Right cardiac atrium (tissue), 5 donors: ENCODE measurements at regions not wholly inside any gene's neighbourhood (a gene's known extent, or its start where the extent isn't known, plus 50 kb on each side); places are given as distances from the start of the nearest gene placed in this dataset.
"Not testable (repeated sequence)": the region's sequence is repeated elsewhere in the genome, so short reads cannot be mapped to it uniquely, and the experiment has no call there.

Experiments
- ATAC-seq, 2 donors: fragments of 200-7000 bp; cut with Tn5 transposase; one replicate each; pipeline versions ENCODE4 v1.8.0 to v1.9.1; 2020; ENCODE audit warnings: moderate library complexity in 2 of 2, mild to moderate bottlenecking in 1 of 2
- DNase-seq, 3 donors: peaks; one replicate each; pipeline ENCODE4 v3.0.0-alpha.2; 2020
- H3K27ac ChIP-seq: one replicate; pipeline ENCODE4 v1.5.1; 2013; ENCODE audit warnings: mild to moderate bottlenecking, low read length, control low read depth, moderate library complexity
- H3K27me3 ChIP-seq: one replicate; pipeline ENCODE4 v1.6.1; 2013; ENCODE audit not compliant: control insufficient read depth, insufficient read depth
- H3K4me1 ChIP-seq: one replicate; pipeline ENCODE4 v1.6.1; 2013; ENCODE audit warnings: low read length; ENCODE audit not compliant: control insufficient read depth, insufficient read depth
- H3K4me3 ChIP-seq: one replicate; pipeline ENCODE4 v1.5.1; 2013; ENCODE audit warnings: low read length, control low read depth
- H3K9me3 ChIP-seq: one replicate; pipeline ENCODE4 v1.6.1; 2013; ENCODE audit warnings: low read length; ENCODE audit not compliant: control insufficient read depth
- WGBS: extraction: QIAGEN DNeasy Blood & Tissue Kit; methylation state at CpG from one replicate; pipeline ENCODE4 v1.1.7; 2013; 5-methylcytosine and 5-hydroxymethylcytosine counted together
- intact Hi-C, 4 donors: fragments of 100-400 bp; cut with DNase I; formaldehyde crosslinking; loops; one replicate each; pipeline versions ENCODE4 v1.11.0 to v1.14.0; 2022 to 2023
- donor health status: healthy with polysubstance abuse.
- donor health status: DM: no; HTN: yes; CAD: no.
- donor health status: DM: no; HTN: no; CAD: no.
- donor health status: DM: no; HTN: yes; CAD: no; lungs with severe emphysema.
- donor health status: DM: yes; HTN: yes; CAD: no.

- Histone ChIP-seq H3K27ac (no peak overlapping the region), H3K9me3 (no peaks in the 10 kb centered on the region), H3K27me3 (no peaks in the 10 kb centered on the region), H3K4me1 (no peaks in the 10 kb centered on the region), H3K4me3 (no peak overlapping the region)
- ATAC-seq (no peak), DNase-seq (no peak)
- WGBS = 84% methylated on average over 1 of the region's 1 CpG
- intact Hi-C loops = no loop called here
Observed at GRCh38 chr2:153420394-153420793, 58.2 kb downstream of the RPRM start.

- intact Hi-C loops = no loop called here
- no peaks in the 10 kb centered on the region for H3K27me3 ChIP-seq
- ATAC-seq = no peak
- no peak for DNase-seq
- 91% methylated on average over 1 of the region's 1 CpG for WGBS
- no peak overlapping the region for H3K27ac ChIP-seq
- H3K4me1 ChIP-seq = no peaks in the 10 kb centered on the region
- H3K4me3 ChIP-seq = no peak overlapping the region
- no peaks in the 10 kb centered on the region for H3K9me3 ChIP-seq
Observed at GRCh38 chr2:153417077-153417476, 61.5 kb downstream of the RPRM start.

GRCh38 chr2:153416071-153416470 is 62.5 kb downstream of the RPRM start:
- DNase-seq (no peak), ATAC-seq (no peak)
- no peaks in the 10 kb centered on the region for H3K27me3 ChIP-seq
- H3K4me3 ChIP-seq = no peak overlapping the region
- H3K9me3 ChIP-seq = no peaks in the 10 kb centered on the region
- H3K4me1 ChIP-seq = no peaks in the 10 kb centered on the region
- 33% methylated on average over 1 of the region's 1 CpG for WGBS
- intact Hi-C loops = no loop called here
- H3K27ac ChIP-seq = no peak overlapping the region

- DNase-seq (no peak), ATAC-seq (no peak)
- H3K9me3 ChIP-seq = no peaks in the 10 kb centered on the region
- no peaks in the 10 kb centered on the region for H3K4me1 ChIP-seq
- H3K27ac ChIP-seq = no peak overlapping the region
- H3K27me3 ChIP-seq = no peaks in the 10 kb centered on the region
- 64% methylated on average over 3 of the region's 3 CpGs for WGBS
- no peak overlapping the region for H3K4me3 ChIP-seq
- intact Hi-C loops = no loop called here
Observed at GRCh38 chr2:153408710-153409385, 69.7 kb downstream of the RPRM start.

- intact Hi-C loops = no loop called here
- Histone ChIP-seq H3K27me3 (no peaks in the 10 kb centered on the region), H3K4me3 (no peak overlapping the region), H3K9me3 (no peaks in the 10 kb centered on the region), H3K27ac (no peak overlapping the region), H3K4me1 (no peaks in the 10 kb centered on the region)
- DNase-seq = no peak
- WGBS = 71% methylated on average over 1 of the region's 1 CpG
- no peak for ATAC-seq
Observed at GRCh38 chr2:153405196-153405595, 73.4 kb downstream of the RPRM start.

- no peak for ATAC-seq
- 58% methylated on average over 1 of the region's 1 CpG for WGBS
- Histone ChIP-seq H3K4me1 (no peaks in the 10 kb centered on the region), H3K4me3 (no peak overlapping the region), H3K27me3 (no peaks in the 10 kb centered on the region), H3K9me3 (no peaks in the 10 kb centered on the region), H3K27ac (no peak overlapping the region)
- DNase-seq = no peak
- intact Hi-C loops = no loop called here
Observed at GRCh38 chr2:153404792-153405191, 73.8 kb downstream of the RPRM start.

GRCh38 chr2:153403940-153404339 is 74.6 kb downstream of the RPRM start:
- no peaks in the 10 kb centered on the region for H3K4me1 ChIP-seq
- no peak for ATAC-seq
- H3K9me3 ChIP-seq = no peaks in the 10 kb centered on the region
- intact Hi-C loops = no loop called here
- no peak for DNase-seq
- H3K4me3 ChIP-seq = no peak overlapping the region
- no peaks in the 10 kb centered on the region for H3K27me3 ChIP-seq
- H3K27ac ChIP-seq = no peak overlapping the region
- 74% methylated on average over 2 of the region's 2 CpGs for WGBS

- H3K27ac ChIP-seq, H3K27me3 ChIP-seq, H3K9me3 ChIP-seq, H3K4me1 ChIP-seq, H3K4me3 ChIP-seq, intact Hi-C loops, ATAC-seq: not testable (repeated sequence)
- DNase-seq = peak in 2 of 3 donors; percentile 26 to 31
- 75% methylated on average over 14 of the region's 14 CpGs for WGBS
Observed at GRCh38 chr2:153403352-153403751, 75.2 kb downstream of the RPRM start.

- H3K9me3 ChIP-seq = no peaks in the 10 kb centered on the region
- intact Hi-C loops = no loop called here
- H3K27ac ChIP-seq = no peak overlapping the region
- H3K27me3 ChIP-seq = no peaks in the 10 kb centered on the region
- H3K4me1 ChIP-seq = no peaks in the 10 kb centered on the region
- WGBS = 69% methylated on average over 5 of the region's 5 CpGs
- ATAC-seq (no peak), DNase-seq (no peak)
- no peak overlapping the region for H3K4me3 ChIP-seq
Observed at GRCh38 chr2:153394686-153395085, 83.9 kb downstream of the RPRM start.

- DNase-seq (no peak), ATAC-seq (no peak)
- intact Hi-C loops = no loop called here
- no peaks in the 10 kb centered on the region for H3K9me3 ChIP-seq
- H3K27ac ChIP-seq = no peak overlapping the region
- H3K4me3 ChIP-seq = no peak overlapping the region
- no peaks in the 10 kb centered on the region for H3K27me3 ChIP-seq
- no peaks in the 10 kb centered on the region for H3K4me1 ChIP-seq
Observed at GRCh38 chr2:153394247-153394646, 84.3 kb downstream of the RPRM start.

- WGBS = 52% methylated on average over 3 of the region's 3 CpGs
- no peaks in the 10 kb centered on the region for H3K27me3 ChIP-seq
- intact Hi-C loops = no loop called here
Observed at GRCh38 chr2:153393518-153393917, 85.0 kb downstream of the RPRM start.

GRCh38 chr2:153391131-153391530 is 87.4 kb downstream of the RPRM start:
- Histone ChIP-seq H3K4me3 (no peak overlapping the region), H3K9me3 (no peaks in the 10 kb centered on the region), H3K27me3 (no peaks in the 10 kb centered on the region), H3K4me1 (no peaks in the 10 kb centered on the region), H3K27ac (no peak overlapping the region)
- DNase-seq = no peak
- intact Hi-C loops = no loop called here
- WGBS = 66% methylated on average over 5 of the region's 5 CpGs
- ATAC-seq = no peak

More at GRCh38 chr2:153393518-153393917, 85.0 kb downstream of the RPRM start:
- no peak overlapping the region for H3K4me3 ChIP-seq
- no peak for ATAC-seq
- DNase-seq = no peak
- no peaks in the 10 kb centered on the region for H3K4me1 ChIP-seq
- H3K27ac ChIP-seq = no peak overlapping the region
- H3K9me3 ChIP-seq = no peaks in the 10 kb centered on the region
